Omental fat pad (tissue), 3 donors: ENCODE measurements at regions not wholly inside any gene's neighbourhood (a gene's known extent, or its start where the extent isn't known, plus 50 kb on each side); places are given as distances from the start of the nearest gene placed in this dataset.

ENCODE experiments used
- ATAC-seq: fragments of 150-250 bp; one replicate; pipeline ENCODE4 v1.9.1; 2016; ENCODE audit warnings: mild to moderate bottlenecking, moderate library complexity; ENCODE audit not compliant: low FRiP score
- DNase-seq: peaks from one replicate; pipeline ENCODE4 v3.0.0-alpha.2; 2019; ENCODE audit warnings: low spot score
- TF ChIP-seq, protein P1 (sequence below), 3 donors: fragments of 450-650 bp; IDR thresholded peaks; one replicate each; pipeline ENCODE4 v1.5.1; 2016 to 2017; ENCODE audit warnings: antibody characterized with exemption in 3 of 3, mild to moderate bottlenecking in 3 of 3, moderate library complexity in 2 of 3

DNA sequence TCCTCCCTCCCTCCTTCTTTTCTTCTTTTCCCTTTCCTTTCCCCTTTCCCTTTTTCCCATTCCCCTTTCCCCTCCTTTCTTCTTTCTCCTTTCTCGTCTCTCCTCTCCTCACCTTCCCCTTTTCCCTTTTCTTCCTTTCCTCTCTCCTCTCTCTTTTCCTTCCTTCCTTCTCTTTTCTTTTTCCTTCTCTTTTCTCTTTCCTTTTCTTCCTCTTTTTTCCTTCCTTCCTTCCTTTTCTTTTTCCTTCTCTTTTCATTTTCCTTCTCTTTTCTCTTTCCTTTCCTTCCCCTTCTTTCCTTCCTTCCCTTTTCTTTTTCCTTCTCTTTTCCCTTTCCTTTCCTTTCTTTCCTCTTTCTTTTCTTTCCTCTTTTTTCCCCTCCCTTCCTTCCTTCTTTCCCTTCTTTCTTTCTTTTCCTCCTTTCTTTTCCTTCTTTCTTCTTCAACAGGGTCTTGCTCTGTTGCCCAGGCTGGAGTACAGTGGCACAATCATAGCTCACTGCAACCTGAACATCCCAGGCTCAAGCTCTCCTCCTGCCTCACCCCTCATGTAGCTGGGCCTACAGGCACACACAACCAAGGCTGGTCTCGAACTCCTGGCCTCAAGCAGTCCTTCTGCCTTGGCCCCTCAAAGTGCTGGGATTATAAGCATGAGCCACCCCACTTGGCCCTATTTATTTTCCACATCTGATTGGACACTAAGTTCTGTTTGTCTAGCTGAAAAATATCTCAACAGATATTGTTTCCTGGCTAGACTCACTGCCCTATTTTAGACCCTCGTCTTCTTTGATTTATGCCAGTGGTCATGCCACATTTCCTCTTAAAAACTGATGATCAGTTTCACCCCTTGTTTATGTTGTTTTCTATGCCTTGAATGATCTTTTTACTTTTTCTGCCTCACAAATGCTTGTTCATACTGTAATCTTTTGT lies 57.1 kb upstream of the MACF1 start:
- no peak for DNase-seq

DNA sequence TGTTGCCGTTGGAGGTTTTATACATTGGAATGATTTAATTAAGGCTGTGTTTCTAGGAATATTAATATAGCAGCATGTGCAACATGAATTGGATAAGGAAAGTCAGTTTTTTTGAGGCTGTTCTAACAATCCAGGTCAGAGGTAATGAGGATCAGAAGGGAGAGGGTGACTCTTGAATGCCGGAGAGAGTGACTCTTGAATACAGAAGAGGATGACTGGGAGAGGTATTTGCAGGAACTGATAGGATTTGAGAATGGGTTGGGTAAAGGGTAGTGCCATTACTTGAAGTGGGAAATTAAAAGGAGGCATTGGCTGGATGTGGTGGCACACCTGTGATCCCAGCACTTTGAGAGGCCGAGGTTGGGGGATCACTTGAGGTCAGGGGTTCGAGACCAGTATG lies 55.6 kb upstream of the MACF1 start:
- DNase-seq (no peak), ATAC-seq (no peak)
- TF ChIP-seq, protein P1, sequence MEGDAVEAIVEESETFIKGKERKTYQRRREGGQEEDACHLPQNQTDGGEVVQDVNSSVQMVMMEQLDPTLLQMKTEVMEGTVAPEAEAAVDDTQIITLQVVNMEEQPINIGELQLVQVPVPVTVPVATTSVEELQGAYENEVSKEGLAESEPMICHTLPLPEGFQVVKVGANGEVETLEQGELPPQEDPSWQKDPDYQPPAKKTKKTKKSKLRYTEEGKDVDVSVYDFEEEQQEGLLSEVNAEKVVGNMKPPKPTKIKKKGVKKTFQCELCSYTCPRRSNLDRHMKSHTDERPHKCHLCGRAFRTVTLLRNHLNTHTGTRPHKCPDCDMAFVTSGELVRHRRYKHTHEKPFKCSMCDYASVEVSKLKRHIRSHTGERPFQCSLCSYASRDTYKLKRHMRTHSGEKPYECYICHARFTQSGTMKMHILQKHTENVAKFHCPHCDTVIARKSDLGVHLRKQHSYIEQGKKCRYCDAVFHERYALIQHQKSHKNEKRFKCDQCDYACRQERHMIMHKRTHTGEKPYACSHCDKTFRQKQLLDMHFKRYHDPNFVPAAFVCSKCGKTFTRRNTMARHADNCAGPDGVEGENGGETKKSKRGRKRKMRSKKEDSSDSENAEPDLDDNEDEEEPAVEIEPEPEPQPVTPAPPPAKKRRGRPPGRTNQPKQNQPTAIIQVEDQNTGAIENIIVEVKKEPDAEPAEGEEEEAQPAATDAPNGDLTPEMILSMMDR (IDR thresholded peaks at IDR 0.05), result no peak

More for the DNA sequence above, 57.1 kb upstream of the MACF1 start:
- no peak for ATAC-seq
- TF ChIP-seq, protein P1 (IDR thresholded peaks at IDR 0.05), result no peak

DNA sequence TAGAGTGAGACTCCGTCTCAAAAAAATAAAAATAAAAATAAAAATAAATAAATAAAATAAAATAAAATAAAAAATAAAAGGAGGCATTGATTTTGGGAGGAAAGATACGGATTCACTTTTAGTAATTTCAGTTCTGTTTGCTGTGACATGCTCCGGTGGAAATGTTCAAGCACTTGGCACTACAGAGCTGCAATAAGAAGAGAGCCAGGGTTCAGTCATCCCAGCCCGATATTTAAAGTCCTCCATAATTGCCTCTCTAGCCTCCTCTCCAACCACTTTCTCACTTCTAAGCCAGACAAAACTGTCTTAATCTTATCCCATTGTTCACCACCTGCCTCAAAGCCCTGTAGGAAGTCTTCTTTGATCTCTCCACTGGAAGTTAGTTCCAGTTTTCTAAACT lies 55.0 kb upstream of the MACF1 start:
- TF ChIP-seq, protein P1 (IDR thresholded peaks at IDR 0.05), result no peak
- DNase-seq, result no peak
- no peak for ATAC-seq

DNA sequence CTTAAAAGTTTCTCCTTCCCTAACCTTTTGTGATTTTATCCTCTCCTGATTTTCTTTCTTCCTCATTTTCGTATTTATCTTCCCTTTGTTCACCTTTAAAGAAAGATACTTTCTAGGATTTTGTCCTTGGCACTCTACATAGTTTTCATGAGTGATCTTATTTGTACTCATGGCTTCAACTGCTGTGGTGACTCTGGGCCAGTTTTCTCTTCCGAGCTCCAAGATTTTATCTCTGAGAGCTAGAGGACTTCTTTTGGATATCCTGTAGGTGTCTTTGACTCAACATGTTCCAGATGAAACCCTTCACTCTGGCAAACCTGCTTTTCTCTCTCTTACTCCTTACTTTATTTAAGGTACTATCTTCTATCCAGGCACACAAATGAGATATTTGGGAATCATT lies 53.7 kb upstream of the MACF1 start:
- no peak for ATAC-seq
- no peak for DNase-seq
- TF ChIP-seq, protein P1 (IDR thresholded peaks at IDR 0.05), result no peak

DNA sequence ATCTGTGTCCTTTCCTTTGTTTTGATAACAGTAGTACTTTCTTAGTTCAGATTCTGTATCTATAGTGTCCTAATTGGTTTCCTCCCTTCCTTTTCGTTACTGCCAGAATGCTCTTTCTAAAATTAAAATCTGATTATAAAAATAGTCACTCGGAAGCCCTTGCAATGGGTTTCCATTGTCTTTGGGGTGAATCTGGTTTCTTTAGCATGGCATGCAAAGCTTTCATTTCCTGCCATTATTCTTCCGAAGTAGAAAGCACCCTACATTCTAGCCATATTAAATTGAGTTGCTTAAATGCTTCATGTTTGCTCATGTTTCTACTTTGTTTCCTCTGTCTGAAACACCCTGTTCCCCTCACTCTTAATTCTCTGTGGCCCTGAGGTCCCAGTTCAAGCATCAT lies 53.2 kb upstream of the MACF1 start:
- DNase-seq, result no peak
- TF ChIP-seq, protein P1 (IDR thresholded peaks at IDR 0.05), result no peak
- ATAC-seq, result no peak

DNA sequence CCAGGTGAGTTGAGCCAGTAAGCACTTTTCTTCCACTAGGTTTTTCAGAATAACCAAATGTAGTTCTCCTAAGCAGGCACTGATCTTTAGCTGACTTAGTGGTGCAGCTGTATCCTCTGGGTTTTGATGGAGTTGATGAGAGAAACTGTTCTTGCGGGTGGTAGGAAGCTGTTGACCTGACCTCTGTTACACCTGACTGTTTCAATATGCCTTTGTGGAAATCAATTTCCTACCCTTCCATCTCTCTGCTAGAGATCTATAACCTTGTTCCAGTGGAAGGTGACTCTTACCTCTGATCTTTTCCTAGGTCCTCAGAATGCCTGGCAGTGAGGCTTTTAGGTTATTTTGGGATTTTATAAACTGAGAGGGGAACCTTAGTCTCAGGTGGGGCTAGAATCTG lies 51.6 kb upstream of the MACF1 start:
- no peak for ATAC-seq
- no peak for DNase-seq
- TF ChIP-seq, protein P1 (IDR thresholded peaks at IDR 0.05), result no peak

DNA sequence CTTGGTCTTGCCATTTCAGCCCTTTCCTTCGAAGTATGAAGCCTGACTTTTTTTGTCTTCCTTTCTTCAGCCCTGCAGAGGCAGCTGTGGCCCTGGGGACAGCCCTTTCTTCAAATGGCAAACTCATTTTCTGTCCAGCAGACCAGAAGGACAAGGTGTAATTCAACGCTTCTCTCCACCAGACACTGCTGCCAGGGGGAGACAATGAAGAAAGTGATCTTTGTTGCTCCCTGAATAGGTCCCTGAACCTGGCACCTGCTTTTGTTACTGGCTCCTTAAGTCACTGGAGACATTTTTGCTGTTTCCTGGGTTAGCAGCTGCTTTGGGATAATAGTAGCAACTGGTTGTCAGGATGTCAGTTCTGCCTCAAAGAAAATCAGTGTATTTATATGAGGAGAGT lies 50.8 kb upstream of the MACF1 start:
- DNase-seq (no peak), ATAC-seq (no peak)
- TF ChIP-seq, protein P1 (IDR thresholded peaks at IDR 0.05), result no peak
